ENCODE measurements at regions not wholly inside any gene's neighbourhood (a gene's known extent, or its start where the extent isn't known, plus 50 kb on each side); places are given as distances from the start of the nearest gene placed in this dataset.

DNA sequence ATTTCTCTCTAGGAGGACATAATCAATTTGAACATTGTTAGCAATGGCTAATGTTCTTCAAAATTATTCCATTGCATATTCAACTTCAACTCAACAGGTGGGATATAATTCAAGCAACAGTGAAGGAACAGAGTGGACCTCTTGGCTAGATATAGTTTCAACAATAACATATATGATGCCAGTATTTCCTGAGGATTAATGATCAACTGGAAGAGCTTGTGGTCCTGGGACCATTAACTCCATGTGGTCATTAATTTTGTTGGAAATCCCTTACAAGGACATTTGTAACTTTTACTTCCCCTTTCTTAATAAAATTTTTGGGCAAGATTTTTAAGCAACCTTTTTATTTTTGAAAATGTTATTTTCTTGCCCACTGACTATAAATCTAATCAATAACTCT lies 54.3 kb upstream of the ROBO2 start:
- intact Hi-C loops (cut with DNase I; ENCODE audit: low total_unique reads), result no loop called here
- no peak for DNase-seq (ENCODE audit: low spot score in 2 of 2)

DNA sequence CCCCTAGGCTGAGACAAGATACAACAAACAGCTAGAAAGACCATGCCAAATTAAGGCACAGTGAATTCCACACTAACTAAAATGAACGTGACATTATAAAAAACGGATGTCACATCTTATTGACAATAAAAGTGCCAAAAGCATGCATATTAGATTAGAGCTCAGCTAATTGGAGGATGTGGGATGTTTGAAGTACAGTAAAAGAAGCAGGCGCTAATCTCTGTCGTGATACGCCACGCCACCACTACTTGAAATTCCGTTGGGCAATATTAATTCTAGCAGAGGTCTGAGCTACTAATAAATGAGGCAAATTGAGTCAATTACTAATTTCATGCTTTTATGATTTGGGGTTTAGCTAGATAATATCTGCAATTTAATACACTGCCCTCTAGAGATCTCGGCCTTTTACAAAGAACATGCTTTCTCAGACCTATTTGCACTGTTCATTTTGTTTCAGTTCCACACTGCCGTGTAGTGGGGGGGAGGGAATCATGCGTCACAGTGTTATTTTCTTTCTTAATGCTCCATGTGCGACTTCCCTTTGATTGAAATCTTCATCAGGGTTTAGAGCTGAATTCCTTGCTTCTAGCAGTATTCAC lies 52.9 kb upstream of the ROBO2 start:
- TF ChIP-seq, protein P1, sequence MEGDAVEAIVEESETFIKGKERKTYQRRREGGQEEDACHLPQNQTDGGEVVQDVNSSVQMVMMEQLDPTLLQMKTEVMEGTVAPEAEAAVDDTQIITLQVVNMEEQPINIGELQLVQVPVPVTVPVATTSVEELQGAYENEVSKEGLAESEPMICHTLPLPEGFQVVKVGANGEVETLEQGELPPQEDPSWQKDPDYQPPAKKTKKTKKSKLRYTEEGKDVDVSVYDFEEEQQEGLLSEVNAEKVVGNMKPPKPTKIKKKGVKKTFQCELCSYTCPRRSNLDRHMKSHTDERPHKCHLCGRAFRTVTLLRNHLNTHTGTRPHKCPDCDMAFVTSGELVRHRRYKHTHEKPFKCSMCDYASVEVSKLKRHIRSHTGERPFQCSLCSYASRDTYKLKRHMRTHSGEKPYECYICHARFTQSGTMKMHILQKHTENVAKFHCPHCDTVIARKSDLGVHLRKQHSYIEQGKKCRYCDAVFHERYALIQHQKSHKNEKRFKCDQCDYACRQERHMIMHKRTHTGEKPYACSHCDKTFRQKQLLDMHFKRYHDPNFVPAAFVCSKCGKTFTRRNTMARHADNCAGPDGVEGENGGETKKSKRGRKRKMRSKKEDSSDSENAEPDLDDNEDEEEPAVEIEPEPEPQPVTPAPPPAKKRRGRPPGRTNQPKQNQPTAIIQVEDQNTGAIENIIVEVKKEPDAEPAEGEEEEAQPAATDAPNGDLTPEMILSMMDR (IDR thresholded peaks at IDR 0.05), result no peak
- TF ChIP-seq POLR2AphosphoS5 (IDR thresholded peaks at IDR 0.05), result no peak
- no peak for TF ChIP-seq POLR2A (IDR thresholded peaks at IDR 0.05)
- intact Hi-C loops (cut with DNase I; ENCODE audit: low total_unique reads), result no loop called here
- no peaks in the 10 kb centered on the region for H3K4me1 ChIP-seq
- H3K9me3 ChIP-seq, result no peaks in the 10 kb centered on the region
- H3K27ac ChIP-seq, result no peak overlapping the region
- H3K27me3 ChIP-seq, result no peaks in the 10 kb centered on the region
- no peak overlapping the region for H3K4me3 ChIP-seq
- no peak for DNase-seq (ENCODE audit: low spot score in 2 of 2)
- no peaks in the 10 kb centered on the region for H3K36me3 ChIP-seq

More for the DNA sequence above, 54.3 kb upstream of the ROBO2 start:
- Histone ChIP-seq H3K9me3 (no peaks in the 10 kb centered on the region), H3K4me1 (no peaks in the 10 kb centered on the region), H3K27me3 (no peaks in the 10 kb centered on the region), H3K36me3 (no peaks in the 10 kb centered on the region), H3K27ac (no peak overlapping the region), H3K4me3 (no peak overlapping the region)
- no peak for TF ChIP-seq POLR2A (IDR thresholded peaks at IDR 0.05)
- TF ChIP-seq, protein P1 (IDR thresholded peaks at IDR 0.05), result no peak
- no peak for TF ChIP-seq POLR2AphosphoS5 (IDR thresholded peaks at IDR 0.05)

Data from breast epithelium (tissue), 4 donors.